H9 (cell line): ENCODE measurements at regions not wholly inside any gene's neighbourhood (a gene's known extent, or its start where the extent isn't known, plus 50 kb on each side); places are given as distances from the start of the nearest gene placed in this dataset.

Source experiments
- DNase-seq: peaks from one replicate; pipeline ENCODE4 v3.0.0-alpha.2; 2017
- H2AFZ ChIP-seq: one replicate; pipeline ENCODE4 v1.6.1; 2013; ENCODE audit warnings: mild to moderate bottlenecking, low read length, control low read depth, moderate library complexity
- H2AK5ac ChIP-seq: 2 replicates; pipeline ENCODE4 v1.6.1; 2013; ENCODE audit warnings: low read length, control low read depth, mixed read lengths; ENCODE audit not compliant: insufficient read length
- H2BK120ac ChIP-seq: one replicate; pipeline ENCODE4 v1.6.1; 2013; ENCODE audit warnings: low read depth, mild to moderate bottlenecking, low read length, control low read depth, inconsistent platforms; ENCODE audit not compliant: poor library complexity, severe bottlenecking
- H2BK12ac ChIP-seq: 2 replicates; pipeline ENCODE4 v1.6.1; 2013; ENCODE audit warnings: low read length, control low read depth, mixed read lengths, low read depth; ENCODE audit not compliant: insufficient read length
- H2BK15ac ChIP-seq: 2 replicates; pipeline ENCODE4 v1.6.1; 2013; ENCODE audit warnings: low read depth, low read length, control low read depth
- H2BK20ac ChIP-seq: one replicate; pipeline ENCODE4 v1.6.1; 2013; ENCODE audit warnings: low read depth, mild to moderate bottlenecking, low read length, control low read depth, inconsistent platforms; ENCODE audit not compliant: poor library complexity, severe bottlenecking
- H2BK5ac ChIP-seq: 2 replicates; pipeline ENCODE4 v1.6.1; 2013; ENCODE audit warnings: low read length, control low read depth, mixed read lengths; ENCODE audit not compliant: insufficient read length
- H3K14ac ChIP-seq: 2 replicates; pipeline ENCODE4 v1.6.1; 2013; ENCODE audit warnings: low read length, control low read depth; ENCODE audit not compliant: insufficient read depth
- H3K18ac ChIP-seq: 2 replicates; pipeline ENCODE4 v1.6.1; 2013; ENCODE audit warnings: low read depth, mild to moderate bottlenecking, mixed read lengths, low read length, control low read depth; ENCODE audit not compliant: insufficient read length
- H3K23ac ChIP-seq: 2 replicates; pipeline ENCODE4 v1.6.1; 2013; ENCODE audit warnings: low read length, control low read depth, mixed read lengths, low read depth; ENCODE audit not compliant: insufficient read length
- H3K23me2 ChIP-seq: 2 replicates; pipeline ENCODE4 v1.6.1; 2013; ENCODE audit warnings: low read depth, mild to moderate bottlenecking, mixed read lengths, low read length, control low read depth; ENCODE audit not compliant: insufficient read length, poor library complexity, severe bottlenecking
- H3K27ac ChIP-seq: 2 replicates; pipeline ENCODE4 v1.5.1; 2013; ENCODE audit warnings: low read length, control low read depth, mixed read lengths, low read depth; ENCODE audit not compliant: insufficient read length
- H3K27me3 ChIP-seq: 2 replicates; pipeline ENCODE4 v1.6.1; 2013; ENCODE audit warnings: low read length, control low read depth, inconsistent platforms; ENCODE audit not compliant: insufficient read depth
- H3K4ac ChIP-seq: 2 replicates; pipeline ENCODE4 v1.6.1; 2013; ENCODE audit warnings: low read depth, mild to moderate bottlenecking, control low read depth, inconsistent platforms, low read length, moderate library complexity
- H3K4me1 ChIP-seq: 2 replicates; pipeline ENCODE4 v1.6.1; 2013; ENCODE audit warnings: low read length, control low read depth, inconsistent platforms; ENCODE audit not compliant: insufficient read depth
- H3K4me2 ChIP-seq: 2 replicates; pipeline ENCODE4 v1.6.1; 2013; ENCODE audit warnings: low read length, control low read depth, mixed read lengths; ENCODE audit not compliant: insufficient read length, insufficient read depth
- H3K56ac ChIP-seq: 2 replicates; pipeline ENCODE4 v1.6.1; 2013; ENCODE audit warnings: low read depth, mild to moderate bottlenecking, mixed read lengths, low read length, control low read depth; ENCODE audit not compliant: insufficient read length
- H3K79me1 ChIP-seq: 2 replicates; pipeline ENCODE4 v1.6.1; 2013; ENCODE audit warnings: low read depth, mild to moderate bottlenecking, moderate library complexity, low read length, control low read depth, inconsistent platforms; ENCODE audit not compliant: insufficient read depth, poor library complexity, severe bottlenecking
- H3K79me2 ChIP-seq: 2 replicates; pipeline ENCODE4 v1.6.1; 2013; ENCODE audit warnings: low read length, control low read depth, inconsistent platforms; ENCODE audit not compliant: insufficient read depth
- H3K9ac ChIP-seq: 2 replicates; pipeline ENCODE4 v1.6.1; 2013; ENCODE audit warnings: low read length, control low read depth, mixed read lengths; ENCODE audit not compliant: insufficient read length; ENCODE audit errors: extremely low read depth
- H3K9me3 ChIP-seq: one replicate; pipeline ENCODE4 v1.6.1; 2013; ENCODE audit warnings: low read depth, low read length, inconsistent platforms; ENCODE audit not compliant: control insufficient read depth
- H3T11ph ChIP-seq: one replicate; pipeline ENCODE4 v1.6.1; 2013; ENCODE audit warnings: mild to moderate bottlenecking, low read length, control low read depth, inconsistent platforms
- H4K20me1 ChIP-seq: one replicate; pipeline ENCODE4 v1.6.1; 2013; ENCODE audit not compliant: control insufficient read depth, insufficient read length, insufficient read depth
- H4K5ac ChIP-seq: 2 replicates; pipeline ENCODE4 v1.6.1; 2013; ENCODE audit warnings: low read depth, mild to moderate bottlenecking, mixed read lengths, low read length, control low read depth; ENCODE audit not compliant: insufficient read length
- H4K8ac ChIP-seq: replicated peaks from 2 replicates; pipeline ENCODE4 v1.6.1; 2013; ENCODE audit warnings: low read length, control low read depth, mixed read lengths, low read depth; ENCODE audit not compliant: insufficient read length
- H4K91ac ChIP-seq: 2 replicates; pipeline ENCODE4 v1.6.1; 2013; ENCODE audit warnings: low read depth, mild to moderate bottlenecking, moderate library complexity, mixed read lengths, low read length, control low read depth; ENCODE audit not compliant: insufficient read length
- H3K27ac Mint-ChIP-seq, 3 experiments: 2 replicates in 2 of 3; 3 replicates in 1 of 3; pipeline ENCODE4 v1.8.0; 2020 to 2021; ENCODE audit warnings: mixed read lengths in 3 of 3, mild to moderate bottlenecking in 1 of 3, moderate library complexity in 1 of 3
- H3K27me3 Mint-ChIP-seq: 2 replicates; pipeline ENCODE4 v1.8.0; 2021; ENCODE audit warnings: low read depth, mild to moderate bottlenecking, moderate library complexity, mixed read lengths
- H3K36me3 Mint-ChIP-seq, 3 experiments: 2 replicates in 2 of 3; 3 replicates in 1 of 3; pipeline ENCODE4 v1.8.0; 2020 to 2021; ENCODE audit warnings: low read depth in 3 of 3, mixed read lengths in 3 of 3; ENCODE audit not compliant: insufficient read depth in 1 of 3
- H3K4me1 Mint-ChIP-seq, 2 experiments: 2 replicates each; pipeline ENCODE4 v1.8.0; 2020; ENCODE audit warnings: mixed read lengths in 2 of 2
- H3K4me3 Mint-ChIP-seq, 2 experiments: 2 replicates in 1 of 2; 3 replicates in 1 of 2; pipeline ENCODE4 v1.8.0; 2020 to 2021; ENCODE audit warnings: mild to moderate bottlenecking in 2 of 2, mixed read lengths in 2 of 2, moderate library complexity in 1 of 2
- H3K9me3 Mint-ChIP-seq, 2 experiments: 2 replicates in 1 of 2; 3 replicates in 1 of 2; pipeline ENCODE4 v1.8.0; 2020; ENCODE audit warnings: mild to moderate bottlenecking in 2 of 2, mixed read lengths in 2 of 2, moderate library complexity in 1 of 2
- CTCF ChIP-seq: fragments of 200-600 bp; sonication (generic); conservative IDR thresholded peaks from 3 replicates; pipeline ENCODE4 v1.8.0; 2021; ENCODE audit warnings: antibody characterized with exemption, mild to moderate bottlenecking
- WGBS: extraction: QIAGEN DNeasy Blood & Tissue Kit; methylation state at CpG from one replicate; pipeline ENCODE4 v1.1.7; 2013; ENCODE audit warnings: missing lambda C conversion rate, low lambda C conversion rate, mixed read lengths; ENCODE audit not compliant: insufficient read length; ENCODE audit errors: extremely low coverage; 5-methylcytosine and 5-hydroxymethylcytosine counted together

- Histone ChIP-seq H3K23me2 (no peaks in the 10 kb centered on the region), H4K5ac (no peak overlapping the region), H2BK5ac (no peak overlapping the region), H4K8ac (no peak overlapping the region), H2BK15ac (no peak overlapping the region), H3K79me2 (no peaks in the 10 kb centered on the region), H2BK20ac (no peak overlapping the region), H3K18ac (no peak overlapping the region), H2AFZ (no peak overlapping the region), H2BK120ac (no peak overlapping the region), H3K9me3 (no peaks in the 10 kb centered on the region), H2BK12ac (no peak overlapping the region), H3K27ac (no peak overlapping the region), H3K79me1 (no peaks in the 10 kb centered on the region), H3K27me3 (no peaks in the 10 kb centered on the region), H3K14ac (no peak overlapping the region), H3K56ac (no peak overlapping the region), H3K4me1 (no peaks in the 10 kb centered on the region), H4K20me1 (no peaks in the 10 kb centered on the region), H3K4ac (no peak overlapping the region), H4K91ac (no peak overlapping the region), H3T11ph (no peak overlapping the region), H3K4me2 (no peak overlapping the region), H3K23ac (no peak overlapping the region), H2AK5ac (no peak overlapping the region), H3K9ac (no peak overlapping the region)
- Mint-ChIP-seq H3K27me3 (peaks cover 3% of the 10 kb centered on the region; the same call in 1 of the 2 replicates), H3K4me1 (peaks cover 7 to 8% of the 10 kb centered on the region in 2 experiments), H3K27ac (no peak overlapping the region; a peak in 1 of 7 replicates), H3K36me3 (no peaks in the 10 kb centered on the region), H3K4me3 (no peak overlapping the region), H3K9me3 (no peaks in the 10 kb centered on the region; a peak in 1 of 5 replicates)
- TF ChIP-seq CTCF, result no peak
- peak; percentile 2 for DNase-seq
- WGBS, result no CpG with 5 or more reads among the region's 5 CpGs
Observed at GRCh38 chr10:43944381-43945093, 295.9 kb upstream of the ZNF32 start.
